ENCODE measurements at regions not wholly inside any gene's neighbourhood (a gene's known extent, or its start where the extent isn't known, plus 50 kb on each side); places are given as distances from the start of the nearest gene placed in this dataset.
"Not testable (repeated sequence)": the region's sequence is repeated elsewhere in the genome, so short reads cannot be mapped to it uniquely, and the experiment has no call there.

- TF ChIP-seq JUND (IDR thresholded peaks at IDR 0.05): no peak
- TF ChIP-seq FOXA2 (IDR thresholded peaks at IDR 0.05): no peak
- TF ChIP-seq REST (IDR thresholded peaks at IDR 0.05): no peak
- no peak for TF ChIP-seq TAF1 (conservative IDR thresholded peaks at IDR 0.05)
- no peak for TF ChIP-seq SP1 (IDR thresholded peaks at IDR 0.05)
- TF ChIP-seq RAD21 (IDR thresholded peaks at IDR 0.05): no peak
- no peak for TF ChIP-seq ZBTB33 (IDR thresholded peaks at IDR 0.05)
- no peak for TF ChIP-seq HNF4A (conservative IDR thresholded peaks at IDR 0.05)
- TF ChIP-seq GABPA (IDR thresholded peaks at IDR 0.05 in 1 of 2, conservative IDR thresholded peaks at IDR 0.05 in 1 of 2): no peak
- TF ChIP-seq CTCF (IDR thresholded peaks at IDR 0.05; ENCODE audit: low read depth, low read length, missing input control): no peak
- TF ChIP-seq RXRA (IDR thresholded peaks at IDR 0.05): no peak
- TF ChIP-seq MAX (IDR thresholded peaks at IDR 0.05): no peak
- TF ChIP-seq ATF3 (IDR thresholded peaks at IDR 0.05): no peak
- no peak for TF ChIP-seq FOXA1 (IDR thresholded peaks at IDR 0.05)
- DNase-seq (ENCODE audit: low spot score): no peak
- no peak overlapping the region for H3K4me3 ChIP-seq (ENCODE audit: low read depth in 1 of 3, low read length in 3 of 3)
- WGBS: 70% methylated on average over 1 of the region's 1 CpG
- H3K9ac ChIP-seq (ENCODE audit: low read depth in 1 of 2, low read length in 2 of 2): no peak overlapping the region
- H3K36me3 ChIP-seq (ENCODE audit: control insufficient read depth in 4 of 4, insufficient read depth in 3 of 4, low read depth in 1 of 4, low read length in 3 of 4): no peaks in the 10 kb centered on the region
- no peak overlapping the region for H3K27ac ChIP-seq (ENCODE audit: low read depth in 1 of 2, low read length in 2 of 2)
- H3K9me3 ChIP-seq (ENCODE audit: control insufficient read depth in 4 of 4, low read length in 3 of 4): no peaks in the 10 kb centered on the region
- H3K27me3 ChIP-seq (ENCODE audit: control insufficient read depth in 4 of 4, insufficient read depth in 4 of 4, low read length in 3 of 4): no peaks in the 10 kb centered on the region
- no peaks in the 10 kb centered on the region for H3K4me1 ChIP-seq (ENCODE audit: control insufficient read depth in 4 of 4, insufficient read depth in 4 of 4, low read length in 3 of 4)
Measured at GRCh38 chr2:35496022-35496421, 859.6 kb upstream of the CRIM1 start.

GRCh38 chr2:35495182-35495581 is 860.4 kb upstream of the CRIM1 start:
- DNase-seq (ENCODE audit: low spot score): no peak
- no peak overlapping the region for H3K9ac ChIP-seq (ENCODE audit: low read depth in 1 of 2, low read length in 2 of 2)
- TF ChIP-seq REST (IDR thresholded peaks at IDR 0.05): no peak
- TF ChIP-seq EGR1 (IDR thresholded peaks at IDR 0.05; ENCODE audit: low read depth in 2 of 2): no peak
- H3K4me3 ChIP-seq (ENCODE audit: low read depth in 1 of 3, low read length in 3 of 3): no peak overlapping the region
- no peaks in the 10 kb centered on the region for H3K27me3 ChIP-seq (ENCODE audit: control insufficient read depth in 4 of 4, insufficient read depth in 4 of 4, low read length in 3 of 4)
- H3K36me3 ChIP-seq (ENCODE audit: control insufficient read depth in 4 of 4, insufficient read depth in 3 of 4, low read depth in 1 of 4, low read length in 3 of 4): no peaks in the 10 kb centered on the region
- H3K4me1 ChIP-seq (ENCODE audit: control insufficient read depth in 4 of 4, insufficient read depth in 4 of 4, low read length in 3 of 4): no peaks in the 10 kb centered on the region
- no peak overlapping the region for H3K27ac ChIP-seq (ENCODE audit: low read depth in 1 of 2, low read length in 2 of 2)
- no peaks in the 10 kb centered on the region for H3K9me3 ChIP-seq (ENCODE audit: control insufficient read depth in 4 of 4, low read length in 3 of 4)

GRCh38 chr2:35478121-35478520 is 877.5 kb upstream of the CRIM1 start:
- not testable (repeated sequence) for H3K4me1 ChIP-seq (ENCODE audit: control insufficient read depth in 4 of 4, insufficient read depth in 4 of 4, low read length in 3 of 4); H3K27me3 ChIP-seq (ENCODE audit: control insufficient read depth in 4 of 4, insufficient read depth in 4 of 4, low read length in 3 of 4); DNase-seq (ENCODE audit: low spot score); H3K27ac ChIP-seq (ENCODE audit: low read depth in 1 of 2, low read length in 2 of 2); H3K9me3 ChIP-seq (ENCODE audit: control insufficient read depth in 4 of 4, low read length in 3 of 4); H3K9ac ChIP-seq (ENCODE audit: low read depth in 1 of 2, low read length in 2 of 2); H3K36me3 ChIP-seq (ENCODE audit: control insufficient read depth in 4 of 4, insufficient read depth in 3 of 4, low read depth in 1 of 4, low read length in 3 of 4); H3K4me3 ChIP-seq (ENCODE audit: low read depth in 1 of 3, low read length in 3 of 3)
- WGBS: 58% methylated on average over 2 of the region's 2 CpGs
